Colonic mucosa (tissue), 4 donors: ENCODE measurements at regions not wholly inside any gene's neighbourhood (a gene's known extent, or its start where the extent isn't known, plus 50 kb on each side); places are given as distances from the start of the nearest gene placed in this dataset.

Experiments used
- DNase-seq: peaks from one replicate; pipeline ENCODE4 v3.0.0-alpha.2; 2020
- H3K27ac ChIP-seq: fragments of 200-600 bp; one replicate; pipeline ENCODE4 v1.8.0; 2021
- H3K27me3 ChIP-seq: fragments of 200-600 bp; one replicate; pipeline ENCODE4 v1.8.0; 2021
- H3K36me3 ChIP-seq: fragments of 200-600 bp; one replicate; pipeline ENCODE4 v1.8.0; 2021
- H3K4me1 ChIP-seq: fragments of 200-600 bp; one replicate; pipeline ENCODE4 v1.8.0; 2021; ENCODE audit warnings: mild to moderate bottlenecking
- H3K4me3 ChIP-seq: fragments of 200-600 bp; one replicate; pipeline ENCODE4 v1.8.0; 2021
- H3K9ac ChIP-seq, 2 donors: one replicate each; pipeline ENCODE4 v1.7.0; 2013; ENCODE audit warnings: control low read depth in 2 of 2, low read depth in 2 of 2, low read length in 2 of 2
- H3K9me3 ChIP-seq: fragments of 200-600 bp; one replicate; pipeline ENCODE4 v1.8.0; 2021
- CTCF ChIP-seq: fragments of 200-600 bp; IDR thresholded peaks from one replicate; pipeline ENCODE4 v1.8.0; 2022; ENCODE audit warnings: antibody characterized with exemption, mild to moderate bottlenecking
- intact Hi-C: fragments of 100-400 bp; cut with DNase I; formaldehyde crosslinking; loops from one replicate; pipeline ENCODE4 v1.14.1; 2022
- donor health status: healthy.
- donor health status: DM: no; HTN: no; CAD: no.
- donor health status: DM: no; HTN: no; CAD: no.

GRCh38 chr13:76461484-76461883, 424.7 kb downstream of the KCTD12 start:
- Histone ChIP-seq H3K4me1 (no peaks in the 10 kb centered on the region), H3K27me3 (no peaks in the 10 kb centered on the region), H3K9ac (no peak overlapping the region), H3K4me3 (no peak overlapping the region), H3K9me3 (no peaks in the 10 kb centered on the region), H3K36me3 (no peaks in the 10 kb centered on the region), H3K27ac (no peak overlapping the region)
- DNase-seq = no peak
- intact Hi-C loops = no loop called here
- no peak for TF ChIP-seq CTCF

DNA sequence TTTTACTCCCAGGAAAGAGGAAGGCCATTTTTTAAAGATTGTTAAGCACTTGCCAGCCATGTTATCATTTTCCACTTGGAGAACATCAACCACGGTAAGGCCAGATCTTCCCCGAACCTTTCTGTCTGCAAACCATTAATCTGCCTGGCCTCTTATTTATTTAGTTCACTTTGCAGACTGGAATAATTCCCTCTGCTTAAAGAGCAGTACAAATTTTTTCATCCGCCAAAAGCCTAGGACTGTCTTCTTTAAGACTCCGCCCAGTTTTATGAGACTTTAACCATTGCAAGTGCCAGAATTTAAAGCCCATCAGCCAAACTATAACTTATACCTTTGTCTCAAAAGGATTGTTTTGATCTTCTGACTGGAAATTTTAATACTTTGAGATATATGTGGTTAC, 426.3 kb downstream of the KCTD12 start:
- intact Hi-C loops = no loop called here

DNA sequence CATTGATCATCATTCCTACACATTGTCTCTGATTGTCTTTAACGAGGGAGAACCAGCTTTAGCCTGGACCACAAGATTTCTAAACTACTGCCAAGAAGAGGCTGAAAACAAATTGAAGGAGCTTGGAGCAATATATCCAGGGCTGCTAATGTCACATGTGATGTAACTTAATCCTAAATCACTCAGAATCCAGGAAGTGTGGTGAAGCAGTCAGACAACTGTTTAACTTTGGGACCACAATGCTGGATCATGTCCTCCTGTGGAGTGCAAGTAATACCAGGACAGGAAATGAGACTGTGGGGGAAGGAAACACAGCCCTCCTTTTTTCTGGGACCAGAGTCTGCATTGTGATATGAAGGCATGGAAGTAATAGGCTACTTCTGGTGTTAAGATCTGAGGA, 430.2 kb downstream of the KCTD12 start:
- Histone ChIP-seq H3K4me1 (no peaks in the 10 kb centered on the region), H3K9me3 (no peaks in the 10 kb centered on the region), H3K4me3 (no peak overlapping the region), H3K36me3 (no peaks in the 10 kb centered on the region), H3K9ac (no peak overlapping the region), H3K27ac (no peak overlapping the region), H3K27me3 (no peaks in the 10 kb centered on the region)
- intact Hi-C loops = no loop called here
- no peak for DNase-seq
- TF ChIP-seq CTCF = no peak

More for the DNA sequence above, 426.3 kb downstream of the KCTD12 start:
- Histone ChIP-seq H3K4me3 (no peak overlapping the region), H3K4me1 (no peaks in the 10 kb centered on the region), H3K9me3 (no peaks in the 10 kb centered on the region), H3K27me3 (no peaks in the 10 kb centered on the region), H3K27ac (no peak overlapping the region), H3K9ac (no peak overlapping the region), H3K36me3 (no peaks in the 10 kb centered on the region)
- no peak for DNase-seq
- TF ChIP-seq CTCF = no peak

DNA sequence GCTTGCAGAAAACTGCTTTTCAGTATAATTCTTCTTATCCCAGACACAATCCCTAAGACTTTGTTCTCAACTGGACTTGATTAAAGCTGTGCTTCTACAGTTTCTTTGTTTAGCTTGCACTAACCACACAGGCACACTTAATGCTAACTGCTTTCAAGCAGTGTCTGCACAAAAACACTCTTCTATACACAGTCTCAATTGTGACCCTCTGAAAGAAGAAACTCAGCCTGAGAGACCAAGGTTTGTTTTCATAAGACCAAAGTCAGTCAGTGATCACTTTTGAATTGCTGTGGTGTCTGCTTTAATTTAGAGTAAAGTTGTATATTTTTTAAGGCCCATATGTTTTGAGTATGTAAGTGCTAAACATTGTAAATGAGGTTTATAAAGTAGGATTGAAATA, 431.2 kb downstream of the KCTD12 start:
- TF ChIP-seq CTCF = no peak
- no peak for DNase-seq
- H3K4me1 ChIP-seq = no peaks in the 10 kb centered on the region
- no peaks in the 10 kb centered on the region for H3K36me3 ChIP-seq
- no peaks in the 10 kb centered on the region for H3K9me3 ChIP-seq
- intact Hi-C loops = no loop called here
- H3K9ac ChIP-seq = no peak overlapping the region
- no peak overlapping the region for H3K4me3 ChIP-seq
- H3K27ac ChIP-seq = no peak overlapping the region
- H3K27me3 ChIP-seq = no peaks in the 10 kb centered on the region

DNA sequence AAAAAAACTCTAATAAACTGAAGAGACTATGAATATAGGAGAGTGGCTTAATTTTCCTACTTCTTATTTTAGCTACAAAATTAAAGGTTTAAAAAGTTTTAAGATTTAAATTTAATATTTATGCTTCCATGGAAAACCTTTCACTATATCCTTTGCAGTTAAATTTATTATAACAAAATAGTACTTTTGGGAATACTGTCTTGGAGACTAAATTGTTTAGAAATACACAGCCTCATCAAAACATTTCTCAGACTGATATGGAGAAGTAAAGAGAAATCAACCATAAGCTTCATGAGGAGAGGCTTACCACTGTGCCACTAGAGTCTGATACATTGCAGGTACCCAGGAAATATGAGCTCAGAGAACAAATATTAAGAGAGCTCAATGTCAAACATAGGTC, 436.5 kb downstream of the KCTD12 start:
- H3K4me3 ChIP-seq = no peak overlapping the region
- intact Hi-C loops = no loop called here
- H3K36me3 ChIP-seq = no peaks in the 10 kb centered on the region
- H3K27ac ChIP-seq = no peak overlapping the region
- DNase-seq = no peak
- H3K9ac ChIP-seq = no peak overlapping the region
- no peaks in the 10 kb centered on the region for H3K27me3 ChIP-seq
- no peaks in the 10 kb centered on the region for H3K4me1 ChIP-seq
- no peaks in the 10 kb centered on the region for H3K9me3 ChIP-seq
- no peak for TF ChIP-seq CTCF

DNA sequence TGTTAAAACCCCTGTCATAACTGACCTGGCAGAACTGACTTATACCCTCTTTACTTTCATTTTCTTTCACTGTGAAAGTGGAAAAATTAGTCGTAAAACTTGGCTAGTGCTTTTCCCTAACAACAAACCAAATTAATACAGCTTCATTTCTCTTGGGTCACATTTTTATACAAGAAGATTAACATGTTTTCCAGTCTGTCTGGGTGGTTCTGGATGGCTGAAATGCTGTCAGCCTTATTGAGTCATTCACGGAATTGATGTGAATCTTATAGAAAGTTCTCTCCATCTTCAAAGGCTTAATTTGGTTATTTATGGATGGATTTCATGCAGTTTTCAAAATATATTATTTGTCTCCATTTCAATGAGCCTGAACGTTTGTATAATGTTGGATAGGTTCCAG, 440.0 kb downstream of the KCTD12 start:
- no peak overlapping the region for H3K4me3 ChIP-seq
- H3K9me3 ChIP-seq = no peaks in the 10 kb centered on the region
- intact Hi-C loops = no loop called here
- no peaks in the 10 kb centered on the region for H3K4me1 ChIP-seq
- H3K27me3 ChIP-seq = no peaks in the 10 kb centered on the region
- DNase-seq = no peak
- TF ChIP-seq CTCF = no peak
- no peak overlapping the region for H3K9ac ChIP-seq
- H3K27ac ChIP-seq = no peak overlapping the region
- H3K36me3 ChIP-seq = no peaks in the 10 kb centered on the region
